ENCODE measurements at regions not wholly inside any gene's neighbourhood (a gene's known extent, or its start where the extent isn't known, plus 50 kb on each side); places are given as distances from the start of the nearest gene placed in this dataset.

DNA sequence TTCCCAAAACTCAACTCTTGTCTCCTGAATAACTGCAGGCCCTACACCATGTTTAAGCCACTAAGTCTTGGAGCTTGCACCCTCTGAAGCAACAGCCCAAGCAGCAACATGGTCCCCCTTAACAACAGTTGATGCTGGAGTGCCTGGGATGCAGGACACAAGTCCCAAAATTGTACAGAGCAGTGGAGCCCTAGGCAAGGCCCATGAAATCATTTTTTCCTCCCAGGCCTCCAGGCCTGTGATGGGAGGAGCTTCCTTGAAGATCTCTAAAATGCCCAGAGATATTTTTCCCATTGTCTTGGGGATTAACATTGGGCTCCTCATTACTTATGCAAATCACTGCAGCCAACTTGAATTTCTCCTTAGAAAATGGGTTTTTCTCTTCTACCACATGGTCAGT lies 311.9 kb upstream of the EPHA3 start:
- TF ChIP-seq RAD21 (IDR thresholded peaks at IDR 0.05; ENCODE audit: low read length) (no peak), SMC3 (IDR thresholded peaks at IDR 0.05; ENCODE audit: low read depth, low read length) (no peak), RFX5 (IDR thresholded peaks at IDR 0.05; ENCODE audit: low read depth, low read length) (no peak), POLR2A (IDR thresholded peaks at IDR 0.05; ENCODE audit: low read depth, low read length) (no peak), MXI1 (IDR thresholded peaks at IDR 0.05; ENCODE audit: borderline replicate concordance, low read depth, low read length) (no peak), CHD1 (IDR thresholded peaks at IDR 0.05; ENCODE audit: low read depth, low read length) (no peak), FOS (IDR thresholded peaks at IDR 0.05; ENCODE audit: low read depth, low read length) (no peak), CEBPB (IDR thresholded peaks at IDR 0.05; ENCODE audit: low read depth, low read length) (no peak), RCOR1 (IDR thresholded peaks at IDR 0.05; ENCODE audit: insufficient replicate concordance, low read length) (no peak), MAFK (IDR thresholded peaks at IDR 0.05; ENCODE audit: low read depth, low read length) (no peak)
- TF ChIP-seq, protein P1, sequence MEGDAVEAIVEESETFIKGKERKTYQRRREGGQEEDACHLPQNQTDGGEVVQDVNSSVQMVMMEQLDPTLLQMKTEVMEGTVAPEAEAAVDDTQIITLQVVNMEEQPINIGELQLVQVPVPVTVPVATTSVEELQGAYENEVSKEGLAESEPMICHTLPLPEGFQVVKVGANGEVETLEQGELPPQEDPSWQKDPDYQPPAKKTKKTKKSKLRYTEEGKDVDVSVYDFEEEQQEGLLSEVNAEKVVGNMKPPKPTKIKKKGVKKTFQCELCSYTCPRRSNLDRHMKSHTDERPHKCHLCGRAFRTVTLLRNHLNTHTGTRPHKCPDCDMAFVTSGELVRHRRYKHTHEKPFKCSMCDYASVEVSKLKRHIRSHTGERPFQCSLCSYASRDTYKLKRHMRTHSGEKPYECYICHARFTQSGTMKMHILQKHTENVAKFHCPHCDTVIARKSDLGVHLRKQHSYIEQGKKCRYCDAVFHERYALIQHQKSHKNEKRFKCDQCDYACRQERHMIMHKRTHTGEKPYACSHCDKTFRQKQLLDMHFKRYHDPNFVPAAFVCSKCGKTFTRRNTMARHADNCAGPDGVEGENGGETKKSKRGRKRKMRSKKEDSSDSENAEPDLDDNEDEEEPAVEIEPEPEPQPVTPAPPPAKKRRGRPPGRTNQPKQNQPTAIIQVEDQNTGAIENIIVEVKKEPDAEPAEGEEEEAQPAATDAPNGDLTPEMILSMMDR (conservative IDR thresholded peaks at IDR 0.05; ENCODE audit: low read depth, low read length) = no peak
- TF ChIP-seq, protein P2, sequence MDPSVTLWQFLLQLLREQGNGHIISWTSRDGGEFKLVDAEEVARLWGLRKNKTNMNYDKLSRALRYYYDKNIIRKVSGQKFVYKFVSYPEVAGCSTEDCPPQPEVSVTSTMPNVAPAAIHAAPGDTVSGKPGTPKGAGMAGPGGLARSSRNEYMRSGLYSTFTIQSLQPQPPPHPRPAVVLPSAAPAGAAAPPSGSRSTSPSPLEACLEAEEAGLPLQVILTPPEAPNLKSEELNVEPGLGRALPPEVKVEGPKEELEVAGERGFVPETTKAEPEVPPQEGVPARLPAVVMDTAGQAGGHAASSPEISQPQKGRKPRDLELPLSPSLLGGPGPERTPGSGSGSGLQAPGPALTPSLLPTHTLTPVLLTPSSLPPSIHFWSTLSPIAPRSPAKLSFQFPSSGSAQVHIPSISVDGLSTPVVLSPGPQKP (IDR thresholded peaks at IDR 0.05; ENCODE audit: borderline replicate concordance, low read depth, low read length) = no peak
- TF ChIP-seq, protein P3, sequence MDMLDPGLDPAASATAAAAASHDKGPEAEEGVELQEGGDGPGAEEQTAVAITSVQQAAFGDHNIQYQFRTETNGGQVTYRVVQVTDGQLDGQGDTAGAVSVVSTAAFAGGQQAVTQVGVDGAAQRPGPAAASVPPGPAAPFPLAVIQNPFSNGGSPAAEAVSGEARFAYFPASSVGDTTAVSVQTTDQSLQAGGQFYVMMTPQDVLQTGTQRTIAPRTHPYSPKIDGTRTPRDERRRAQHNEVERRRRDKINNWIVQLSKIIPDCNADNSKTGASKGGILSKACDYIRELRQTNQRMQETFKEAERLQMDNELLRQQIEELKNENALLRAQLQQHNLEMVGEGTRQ (IDR thresholded peaks at IDR 0.05; ENCODE audit: low read depth, low read length) = no peak

Data from IMR-90 (cell line).